Esophagus squamous epithelium (tissue), 4 donors: ENCODE measurements at regions not wholly inside any gene's neighbourhood (a gene's known extent, or its start where the extent isn't known, plus 50 kb on each side); places are given as distances from the start of the nearest gene placed in this dataset.

Source experiments
- POLR2A ChIP-seq, 4 donors: fragments of 450-650 bp; IDR thresholded peaks; one replicate each; pipeline ENCODE4 v1.6.1; 2017; ENCODE audit warnings: antibody characterized with exemption in 4 of 4, mild to moderate bottlenecking in 4 of 4, moderate library complexity in 3 of 4
- TF ChIP-seq, protein P1 (sequence below), 6 experiments: fragments of 450-650 bp in 4 of 6; fragments of 200-600 bp in 2 of 6; sonication (generic) in 2 of 6; IDR thresholded peaks; one replicate each; pipeline ENCODE4 v1.5.1; 2016 to 2019; ENCODE audit warnings: antibody characterized with exemption in 6 of 6, mild to moderate bottlenecking in 4 of 6, moderate library complexity in 4 of 6

DNA sequence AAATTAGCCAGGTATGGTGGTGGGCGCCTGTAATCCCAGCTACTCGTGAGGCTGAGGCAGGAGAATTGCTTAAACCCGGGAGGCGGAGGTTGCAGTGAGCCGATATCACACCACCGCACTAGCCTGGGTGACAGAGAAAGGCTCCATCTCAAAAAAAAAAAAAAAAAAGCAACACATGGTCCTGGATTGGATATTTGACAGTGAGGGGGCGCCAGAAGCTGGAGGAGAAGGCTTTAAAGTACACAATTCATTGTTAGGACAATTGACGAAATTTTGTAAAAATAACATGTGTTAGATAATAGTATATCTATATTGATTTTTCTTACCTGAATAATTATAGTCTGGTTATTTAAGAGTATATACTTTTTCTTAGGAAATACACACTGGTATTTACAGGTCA lies 50.2 kb upstream of the USP25 start:
- TF ChIP-seq, protein P1, sequence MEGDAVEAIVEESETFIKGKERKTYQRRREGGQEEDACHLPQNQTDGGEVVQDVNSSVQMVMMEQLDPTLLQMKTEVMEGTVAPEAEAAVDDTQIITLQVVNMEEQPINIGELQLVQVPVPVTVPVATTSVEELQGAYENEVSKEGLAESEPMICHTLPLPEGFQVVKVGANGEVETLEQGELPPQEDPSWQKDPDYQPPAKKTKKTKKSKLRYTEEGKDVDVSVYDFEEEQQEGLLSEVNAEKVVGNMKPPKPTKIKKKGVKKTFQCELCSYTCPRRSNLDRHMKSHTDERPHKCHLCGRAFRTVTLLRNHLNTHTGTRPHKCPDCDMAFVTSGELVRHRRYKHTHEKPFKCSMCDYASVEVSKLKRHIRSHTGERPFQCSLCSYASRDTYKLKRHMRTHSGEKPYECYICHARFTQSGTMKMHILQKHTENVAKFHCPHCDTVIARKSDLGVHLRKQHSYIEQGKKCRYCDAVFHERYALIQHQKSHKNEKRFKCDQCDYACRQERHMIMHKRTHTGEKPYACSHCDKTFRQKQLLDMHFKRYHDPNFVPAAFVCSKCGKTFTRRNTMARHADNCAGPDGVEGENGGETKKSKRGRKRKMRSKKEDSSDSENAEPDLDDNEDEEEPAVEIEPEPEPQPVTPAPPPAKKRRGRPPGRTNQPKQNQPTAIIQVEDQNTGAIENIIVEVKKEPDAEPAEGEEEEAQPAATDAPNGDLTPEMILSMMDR (IDR thresholded peaks at IDR 0.05): no peak
- TF ChIP-seq POLR2A (IDR thresholded peaks at IDR 0.05): no peak
